Epithelial cell of esophagus (primary cell): ENCODE measurements at regions not wholly inside any gene's neighbourhood (a gene's known extent, or its start where the extent isn't known, plus 50 kb on each side); places are given as distances from the start of the nearest gene placed in this dataset.

ENCODE experiments used
- DNase-seq: peaks from one replicate; pipeline ENCODE4 v3.0.0; 2010; ENCODE audit warnings: low read depth
- H3K4me3 ChIP-seq: 2 replicates; pipeline ENCODE4 v1.5.1; 2011; ENCODE audit warnings: mild to moderate bottlenecking, low read length, control low read depth
- TF ChIP-seq, protein P1 (sequence below): IDR thresholded peaks from 2 replicates; pipeline ENCODE4 v1.5.1; 2011; ENCODE audit warnings: low read depth, mild to moderate bottlenecking, low read length, control low read depth, inconsistent platforms; ENCODE audit not compliant: insufficient read depth; ENCODE audit errors: missing control alignments

- peak; percentile 49 for DNase-seq
- H3K4me3 ChIP-seq: no peak overlapping the region
- TF ChIP-seq, protein P1, sequence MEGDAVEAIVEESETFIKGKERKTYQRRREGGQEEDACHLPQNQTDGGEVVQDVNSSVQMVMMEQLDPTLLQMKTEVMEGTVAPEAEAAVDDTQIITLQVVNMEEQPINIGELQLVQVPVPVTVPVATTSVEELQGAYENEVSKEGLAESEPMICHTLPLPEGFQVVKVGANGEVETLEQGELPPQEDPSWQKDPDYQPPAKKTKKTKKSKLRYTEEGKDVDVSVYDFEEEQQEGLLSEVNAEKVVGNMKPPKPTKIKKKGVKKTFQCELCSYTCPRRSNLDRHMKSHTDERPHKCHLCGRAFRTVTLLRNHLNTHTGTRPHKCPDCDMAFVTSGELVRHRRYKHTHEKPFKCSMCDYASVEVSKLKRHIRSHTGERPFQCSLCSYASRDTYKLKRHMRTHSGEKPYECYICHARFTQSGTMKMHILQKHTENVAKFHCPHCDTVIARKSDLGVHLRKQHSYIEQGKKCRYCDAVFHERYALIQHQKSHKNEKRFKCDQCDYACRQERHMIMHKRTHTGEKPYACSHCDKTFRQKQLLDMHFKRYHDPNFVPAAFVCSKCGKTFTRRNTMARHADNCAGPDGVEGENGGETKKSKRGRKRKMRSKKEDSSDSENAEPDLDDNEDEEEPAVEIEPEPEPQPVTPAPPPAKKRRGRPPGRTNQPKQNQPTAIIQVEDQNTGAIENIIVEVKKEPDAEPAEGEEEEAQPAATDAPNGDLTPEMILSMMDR: no peak
Measured at GRCh38 chr12:82225871-82226270, 132.3 kb downstream of the CCDC59 start.

DNA sequence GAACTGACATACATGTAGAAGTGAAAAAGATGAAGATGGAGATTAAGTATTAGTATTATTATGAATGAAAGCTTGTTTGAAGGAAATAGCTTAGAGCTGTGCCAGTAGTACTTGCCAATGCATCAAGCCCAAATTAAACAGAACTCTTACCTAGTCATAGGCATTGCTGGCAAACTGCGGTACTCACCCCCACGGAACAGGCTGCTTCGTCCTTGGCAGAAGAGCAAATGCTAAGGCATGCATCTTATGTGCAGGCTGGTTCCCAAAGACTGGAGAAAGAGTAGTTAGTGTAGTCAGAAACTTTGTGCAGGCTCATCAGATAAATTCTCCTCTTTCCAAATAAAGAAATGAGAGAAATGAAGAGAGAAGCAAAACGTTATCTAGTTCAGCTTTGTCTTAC is 134.8 kb downstream of the CCDC59 start:
- TF ChIP-seq, protein P1: no peak
- H3K4me3 ChIP-seq: no peak overlapping the region
- DNase-seq: no peak

- DNase-seq: no peak
- TF ChIP-seq, protein P1: no peak
- no peak overlapping the region for H3K4me3 ChIP-seq
Measured at GRCh38 chr12:82216475-82216874, 141.7 kb downstream of the CCDC59 start.

DNA sequence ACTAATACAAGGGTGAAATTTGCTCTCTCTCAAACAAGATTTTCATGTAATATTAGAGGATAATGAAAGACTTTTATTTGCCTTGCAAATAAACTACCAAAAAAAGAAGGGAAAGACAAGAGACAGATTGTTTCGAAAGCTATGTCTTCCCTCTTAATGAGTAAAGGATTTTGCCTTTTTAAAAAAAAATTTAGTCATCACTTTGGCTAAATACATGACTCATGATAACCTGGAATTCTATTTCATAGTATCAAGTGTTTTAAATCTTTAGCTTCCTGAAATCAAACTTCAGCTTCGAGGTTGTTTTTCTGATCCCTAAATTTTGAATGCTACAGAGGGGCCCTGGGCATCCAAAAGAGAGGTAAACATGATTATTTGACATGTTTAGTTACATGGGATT is 144.4 kb downstream of the CCDC59 start:
- TF ChIP-seq, protein P1: no peak
- H3K4me3 ChIP-seq: no peak overlapping the region
- DNase-seq: peak; percentile 24

GRCh38 chr12:82210882-82211281 is 147.3 kb downstream of the CCDC59 start:
- no peak for DNase-seq
- TF ChIP-seq, protein P1: no peak
- H3K4me3 ChIP-seq: no peak overlapping the region

DNA sequence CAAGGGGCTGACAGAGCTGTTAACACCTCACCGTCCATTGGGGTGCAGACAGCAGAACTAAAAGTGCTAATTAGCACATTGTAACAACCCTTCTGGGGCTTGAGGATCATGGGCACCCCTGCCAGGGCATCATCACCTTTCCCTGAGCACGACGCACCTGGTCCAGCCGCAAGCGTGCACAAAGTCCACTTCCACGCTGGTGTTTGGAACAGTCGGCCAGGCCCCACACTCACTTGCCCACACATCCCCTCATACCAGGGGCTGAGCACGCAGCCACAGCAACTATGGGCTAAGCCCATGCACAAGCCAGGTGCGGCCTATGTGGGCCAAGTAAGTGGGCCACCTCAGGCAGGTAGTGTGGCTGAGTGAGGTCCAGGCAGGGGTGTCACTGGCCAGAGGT is 148.7 kb downstream of the CCDC59 start:
- no peak overlapping the region for H3K4me3 ChIP-seq
- TF ChIP-seq, protein P1: no peak
- no peak for DNase-seq

GRCh38 chr12:82207556-82207955 is 150.6 kb downstream of the CCDC59 start:
- no peak for DNase-seq
- no peak overlapping the region for H3K4me3 ChIP-seq
- TF ChIP-seq, protein P1: no peak
